ENCODE measurements at regions not wholly inside any gene's neighbourhood (a gene's known extent, or its start where the extent isn't known, plus 50 kb on each side); places are given as distances from the start of the nearest gene placed in this dataset.

DNA sequence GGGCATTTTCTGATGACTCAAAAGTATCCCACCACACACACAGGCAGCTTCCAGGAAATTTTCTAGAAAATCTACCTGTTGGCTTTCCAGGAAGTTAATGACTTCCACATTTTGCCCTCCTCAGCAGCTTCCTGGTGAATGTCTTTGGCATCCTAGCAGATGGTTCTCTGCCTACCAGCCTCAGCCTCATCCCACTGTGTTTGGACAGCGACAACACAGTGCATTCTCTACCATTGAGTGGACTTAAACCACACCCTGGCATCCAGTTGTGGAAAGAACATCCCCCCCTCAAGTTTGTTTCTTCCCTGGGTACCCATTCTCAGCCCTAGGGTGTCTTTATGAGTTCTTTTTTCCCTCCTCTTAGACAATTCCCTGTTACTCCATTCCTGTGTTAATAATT lies 50.8 kb upstream of the GADL1 start:
- no peak for DNase-seq

DNA sequence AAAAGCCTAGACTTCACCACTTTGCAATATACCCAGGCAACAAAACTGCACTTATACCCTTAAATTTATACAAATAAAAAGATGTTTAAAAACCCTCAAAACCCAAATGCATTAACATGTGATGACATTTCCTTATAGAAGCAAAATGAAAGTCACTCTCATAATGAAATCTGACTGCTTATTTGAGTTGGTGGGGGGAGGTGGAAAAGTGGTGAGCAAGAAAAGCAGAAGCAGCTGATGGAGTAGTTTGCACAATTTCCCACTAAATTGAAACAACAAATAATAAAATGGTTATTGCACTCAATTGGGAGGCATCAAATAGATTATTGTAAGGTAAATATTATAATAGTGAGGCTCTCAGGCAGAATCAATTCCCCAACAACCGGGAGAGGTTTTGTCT lies 54.0 kb upstream of the GADL1 start:
- no peak for DNase-seq

DNA sequence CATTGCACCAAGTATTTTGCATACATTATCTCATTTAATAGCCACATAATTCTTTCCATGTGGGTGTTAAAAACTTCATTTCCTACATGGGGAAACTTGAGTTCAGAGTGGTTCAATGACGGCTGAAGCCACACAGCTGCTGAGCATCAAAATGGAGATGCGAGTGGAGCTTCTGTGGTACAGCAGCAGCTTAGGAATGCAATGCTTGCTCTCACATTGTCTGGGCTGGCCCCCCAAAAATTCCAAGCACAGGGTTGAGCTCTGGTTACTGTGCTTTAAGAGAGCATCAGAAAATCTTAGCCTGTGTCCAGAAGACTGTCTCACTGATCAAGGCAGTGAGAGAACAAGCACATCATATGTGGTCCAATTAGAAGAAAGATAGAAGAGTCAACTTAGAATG lies 57.4 kb upstream of the GADL1 start:
- DNase-seq = no peak

DNA sequence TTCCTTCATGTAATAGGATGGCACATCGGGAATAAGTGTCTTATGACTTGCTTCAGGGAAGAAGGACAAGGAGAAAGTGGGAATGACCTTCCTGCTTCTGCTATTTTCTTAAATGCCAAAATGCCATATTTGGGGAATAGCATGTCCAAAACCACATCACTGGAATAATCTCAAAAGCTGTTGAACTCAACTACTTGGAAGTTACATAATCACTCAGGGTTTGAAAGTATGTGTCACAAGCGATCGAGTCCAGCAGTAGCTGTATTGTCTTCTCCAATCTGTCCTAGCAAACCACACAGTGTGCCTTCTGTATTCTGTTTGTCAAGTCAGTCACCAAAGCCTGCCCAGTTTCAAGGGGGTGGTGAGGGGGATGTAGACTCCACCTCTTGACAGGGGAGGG lies 58.3 kb upstream of the GADL1 start:
- no peak for DNase-seq

DNA sequence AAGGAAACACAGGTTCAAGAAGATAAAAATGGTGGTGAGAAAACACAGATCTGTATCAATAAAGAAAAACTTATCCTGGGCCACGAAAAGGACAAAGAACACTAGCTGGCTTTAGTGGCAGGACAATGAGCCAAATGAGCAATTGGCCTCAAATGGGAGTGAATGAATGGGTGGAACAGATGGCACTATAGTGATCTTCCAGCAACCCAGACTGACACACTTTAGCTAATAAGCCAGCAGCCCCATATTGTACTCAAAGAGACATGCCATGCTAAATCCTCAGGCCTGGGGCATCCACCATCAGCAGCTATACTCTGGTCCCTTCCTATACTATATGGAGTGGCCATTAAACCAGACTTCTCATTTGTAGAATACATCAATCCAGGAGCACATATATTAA lies 60.0 kb upstream of the GADL1 start:
- no peak for DNase-seq

DNA sequence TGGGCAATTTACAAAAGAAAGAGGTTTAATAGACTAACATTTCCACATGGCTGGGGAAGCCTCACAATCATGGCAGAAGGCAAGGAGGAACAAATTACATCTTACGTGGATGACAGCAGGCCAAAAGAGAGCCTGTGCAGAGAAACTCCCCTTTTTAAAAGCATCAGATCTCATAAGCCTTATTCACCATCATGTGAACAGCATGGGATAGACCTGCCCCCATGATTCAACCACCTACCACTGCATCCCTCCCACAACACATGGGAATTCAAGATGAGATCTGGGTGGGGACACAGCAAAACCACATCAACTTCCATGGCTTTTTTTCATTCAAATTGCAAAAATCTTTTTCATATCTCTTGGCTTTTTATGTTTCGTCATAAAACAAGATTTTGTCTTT lies 67.6 kb upstream of the GADL1 start:
- no peak for DNase-seq

DNA sequence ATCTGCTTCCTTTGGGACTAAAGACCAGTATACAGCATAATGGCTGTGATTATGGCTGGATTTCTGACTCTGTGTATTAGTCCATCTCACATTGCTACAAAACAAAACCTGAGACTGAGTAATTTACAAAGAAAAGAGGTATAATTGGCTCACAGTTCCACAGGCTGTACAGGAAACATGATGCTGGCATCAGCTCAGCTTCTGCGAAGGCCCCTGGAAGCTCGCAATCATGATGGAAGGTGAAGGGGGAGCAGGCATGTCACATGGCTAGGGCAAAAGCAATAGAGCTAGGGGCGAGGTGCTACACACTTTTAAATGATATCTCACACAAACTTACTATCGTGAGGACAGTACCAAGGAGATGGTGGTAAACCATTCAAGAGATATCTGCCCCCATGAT lies 68.0 kb upstream of the GADL1 start:
- DNase-seq = no peak

DNA sequence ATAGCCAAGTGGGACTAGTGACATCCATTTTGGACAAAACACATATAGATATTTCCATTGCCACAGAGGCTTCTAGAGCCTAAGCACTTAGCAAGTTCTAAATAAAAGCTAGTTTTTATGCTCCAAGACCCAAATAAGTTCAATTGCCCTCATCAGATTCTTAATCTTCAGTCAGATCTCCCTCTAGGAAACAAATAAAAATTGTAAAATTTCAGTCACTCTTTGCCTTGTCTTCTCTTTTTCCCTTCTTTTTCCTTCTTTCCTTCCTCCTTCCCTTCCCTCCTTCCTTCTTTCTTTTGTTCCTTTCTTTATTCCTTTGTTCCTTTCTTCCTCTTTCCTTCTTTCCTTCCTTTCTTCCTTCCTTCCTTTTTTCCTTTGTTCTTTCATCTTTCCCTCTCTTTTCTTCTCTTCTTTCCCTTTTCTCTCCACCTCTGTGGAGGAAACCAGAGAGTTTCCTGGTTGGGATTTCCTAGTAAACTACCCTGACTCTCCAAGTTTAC lies 68.8 kb upstream of the GADL1 start:
- DNase-seq = no peak

DNA sequence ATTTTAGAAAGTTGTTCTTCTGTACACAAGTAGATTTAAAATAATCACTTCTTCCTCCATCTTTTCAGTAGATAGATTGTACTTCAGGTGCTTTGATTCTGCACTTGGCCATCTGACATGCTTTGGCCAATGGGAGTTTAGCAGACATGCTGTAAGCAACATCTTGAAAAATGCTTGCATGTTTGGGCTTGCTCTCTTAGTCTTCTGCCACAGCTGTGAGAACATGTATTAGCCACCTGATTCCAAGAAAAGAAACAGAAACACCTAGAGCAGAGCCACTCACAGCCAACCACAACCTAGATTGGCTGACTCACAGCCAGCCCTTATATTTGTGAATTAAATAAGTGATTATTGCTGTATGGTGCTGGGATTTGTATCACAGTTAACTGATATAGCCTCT lies 70.2 kb upstream of the GADL1 start:
- DNase-seq = no peak

DNA sequence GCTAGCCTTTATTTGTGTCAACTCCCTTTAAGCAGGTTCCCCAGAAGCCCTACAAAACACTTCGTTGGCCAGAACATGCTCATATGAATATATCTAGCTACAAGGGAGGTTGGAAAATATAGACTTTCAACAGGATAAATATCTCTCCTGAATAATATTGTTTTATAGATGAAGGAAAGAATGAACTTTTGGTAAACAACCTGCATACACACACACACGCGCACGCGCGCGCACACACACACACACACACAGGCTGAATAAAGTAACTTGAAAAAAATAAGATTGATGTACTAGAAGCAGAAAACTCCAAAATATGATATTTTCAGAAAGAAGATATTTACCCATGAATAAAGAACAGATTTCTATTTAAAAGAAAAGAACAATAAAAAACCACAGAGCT lies 72.4 kb upstream of the GADL1 start:
- DNase-seq = no peak

DNA sequence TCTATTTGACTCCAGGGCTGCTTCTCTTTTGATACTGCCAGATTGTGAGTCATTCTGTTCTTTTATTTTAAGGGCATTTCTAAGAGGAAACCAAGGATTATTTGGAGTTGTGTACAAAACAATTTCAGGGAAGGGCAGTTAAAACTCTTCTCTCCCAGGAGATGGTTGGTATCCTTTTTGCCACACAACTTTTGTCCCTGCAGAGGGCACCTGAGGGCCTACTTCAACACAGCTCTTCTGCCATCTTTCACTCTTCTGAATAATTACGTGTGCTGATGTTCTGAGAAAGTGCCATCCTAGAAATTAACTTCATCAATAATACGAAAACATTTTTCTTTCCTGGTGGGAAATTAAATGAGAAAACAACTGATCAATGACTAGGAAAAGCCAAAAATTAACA lies 75.7 kb upstream of the GADL1 start:
- no peak for DNase-seq

DNA sequence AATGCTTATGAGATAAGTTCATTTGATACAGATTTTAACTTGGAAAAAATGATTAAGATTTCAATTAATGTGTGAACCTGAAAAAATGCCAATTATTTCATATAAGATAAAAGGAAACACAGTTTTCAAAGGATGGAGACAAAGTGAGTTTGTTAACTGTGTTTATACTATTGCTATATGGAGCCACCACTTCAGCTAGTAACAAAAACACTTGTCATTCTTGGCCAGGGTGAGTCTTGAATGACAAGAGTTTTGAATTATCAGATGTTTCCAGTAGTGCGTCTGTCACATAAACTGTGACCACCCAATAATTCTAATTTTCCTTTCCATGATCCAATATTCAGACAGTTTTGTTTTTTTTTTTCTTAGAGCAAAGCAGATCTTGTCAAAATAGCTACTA lies 78.0 kb upstream of the GADL1 start:
- no peak for DNase-seq

DNA sequence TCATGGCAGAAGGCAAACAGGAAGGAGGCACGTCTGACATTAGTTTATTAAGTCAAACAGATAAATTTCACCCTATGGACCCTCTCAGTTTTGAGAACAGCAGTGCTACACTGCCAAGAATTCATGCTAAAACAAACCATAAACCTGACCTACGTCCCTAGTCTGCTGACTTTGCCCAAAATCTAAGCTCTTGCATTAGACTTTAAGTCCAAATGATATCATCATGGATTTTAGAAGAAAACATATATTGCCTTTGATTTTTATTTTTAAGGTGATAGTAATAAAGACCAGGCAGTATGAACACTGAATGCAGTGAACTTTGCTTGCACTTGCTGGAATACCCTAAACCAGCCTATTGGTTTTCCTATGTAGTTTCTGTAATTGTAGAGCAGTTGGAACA lies 79.6 kb upstream of the GADL1 start:
- DNase-seq = no peak

DNA sequence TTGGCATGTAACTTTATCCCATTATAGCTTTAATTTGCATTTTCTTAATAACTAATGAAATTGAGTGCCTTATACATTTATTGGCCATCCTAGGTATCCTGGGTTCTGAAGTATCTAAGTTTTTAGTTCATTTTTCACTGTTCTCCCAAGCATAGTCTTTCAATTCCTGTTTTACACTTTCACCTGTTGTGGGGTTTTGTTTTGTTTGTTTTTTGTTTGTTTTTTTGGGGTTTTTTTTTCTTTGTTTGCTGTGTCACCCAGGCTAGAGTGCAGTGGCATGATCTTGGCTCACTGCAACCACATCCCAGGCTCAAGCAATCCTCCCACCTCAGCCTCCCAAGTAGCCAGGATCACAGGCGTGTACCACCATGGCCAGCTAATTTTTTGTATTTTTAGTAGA lies 83.1 kb upstream of the GADL1 start:
- DNase-seq = no peak

DNA sequence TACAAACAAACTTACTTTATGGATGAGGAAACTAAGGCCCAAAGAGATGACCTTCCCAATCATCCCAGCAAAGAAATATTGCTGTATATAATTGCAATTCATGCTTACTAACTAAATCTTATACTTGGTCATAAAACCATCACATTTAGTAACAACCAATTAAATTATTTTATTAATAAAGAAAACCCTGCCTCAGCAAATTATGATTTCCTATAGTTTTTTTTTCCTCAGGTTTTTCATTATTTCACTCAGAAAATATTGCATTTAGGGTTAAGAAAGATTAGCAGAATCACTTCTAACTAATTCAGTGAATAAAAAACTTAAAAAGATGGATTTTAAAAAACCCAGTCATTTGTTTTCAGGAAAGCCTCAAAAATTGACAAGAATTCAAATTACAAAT lies 86.5 kb upstream of the GADL1 start:
- no peak for DNase-seq

DNA sequence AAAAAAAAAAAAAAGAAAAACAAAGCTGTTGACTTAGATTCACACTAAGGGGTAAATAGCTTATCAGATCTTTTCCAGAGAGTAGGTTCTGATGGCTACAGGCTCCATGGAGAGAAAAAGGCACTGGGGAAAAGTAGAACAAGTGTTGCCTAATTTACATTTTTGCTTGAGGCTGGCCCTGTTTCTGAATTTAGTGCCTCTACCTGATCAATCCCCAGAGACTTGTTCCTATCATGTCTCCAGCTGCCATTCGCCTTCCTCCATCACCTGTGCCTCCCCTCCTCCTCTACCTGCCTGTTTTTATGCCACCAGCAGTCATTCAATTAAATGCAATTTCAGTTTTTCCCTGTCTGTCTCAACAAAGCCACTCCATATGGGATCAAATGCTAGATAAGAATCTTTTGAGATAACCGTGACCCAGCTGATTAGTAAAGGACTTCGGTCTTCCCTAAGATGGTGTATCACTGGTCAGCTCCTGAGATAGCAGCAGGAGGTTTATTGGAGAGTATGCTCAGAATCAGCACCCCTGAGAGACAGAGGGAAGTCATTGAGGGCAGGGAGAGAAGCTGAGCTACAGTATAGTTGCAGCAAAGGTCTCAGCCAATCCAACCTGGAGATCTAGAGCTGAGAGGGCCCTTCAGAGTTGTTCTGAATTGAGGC lies 88.1 kb upstream of the GADL1 start:
- no peak for DNase-seq

DNA sequence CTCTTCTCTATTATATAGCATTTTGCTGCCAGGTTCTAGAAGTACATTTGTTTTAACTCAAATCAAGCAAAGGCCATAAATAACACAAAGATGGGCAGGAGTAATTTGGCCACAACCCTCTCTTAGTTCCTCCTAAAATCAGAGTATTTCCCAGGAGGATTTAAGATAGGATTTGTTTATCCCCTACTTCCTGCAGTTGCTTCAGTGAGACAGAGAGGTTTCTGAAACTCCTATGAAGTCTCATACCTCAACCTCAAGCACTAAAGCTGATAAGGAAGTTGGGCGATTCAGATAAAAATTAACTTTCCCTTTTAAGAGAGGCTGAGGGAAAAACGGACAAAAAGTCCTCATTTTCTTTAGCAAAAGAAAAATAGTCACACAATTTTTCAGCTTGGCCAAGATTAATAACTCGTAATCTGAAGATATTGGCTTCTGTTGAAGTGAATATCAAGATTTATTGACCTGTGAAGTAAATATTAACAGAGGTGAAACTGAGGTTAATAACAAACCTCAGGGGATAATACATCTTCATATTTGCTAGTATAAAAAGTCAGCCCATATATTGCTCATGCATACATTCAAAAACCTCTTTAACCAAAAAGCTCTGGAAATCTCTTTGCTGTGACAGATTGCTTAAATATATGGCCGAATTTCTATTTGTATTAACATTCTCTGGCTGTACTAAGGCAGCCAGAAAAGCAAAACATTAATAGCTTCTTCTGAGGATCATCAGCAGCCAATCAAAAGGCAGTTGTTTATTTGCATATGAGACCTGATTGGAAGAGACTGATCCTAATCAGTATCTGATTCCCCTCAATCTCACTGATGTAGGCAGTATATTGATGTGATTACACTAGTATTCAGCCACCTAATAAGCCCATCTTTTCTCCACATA lies 90.6 kb upstream of the GADL1 start:
- no peak for DNase-seq

DNA sequence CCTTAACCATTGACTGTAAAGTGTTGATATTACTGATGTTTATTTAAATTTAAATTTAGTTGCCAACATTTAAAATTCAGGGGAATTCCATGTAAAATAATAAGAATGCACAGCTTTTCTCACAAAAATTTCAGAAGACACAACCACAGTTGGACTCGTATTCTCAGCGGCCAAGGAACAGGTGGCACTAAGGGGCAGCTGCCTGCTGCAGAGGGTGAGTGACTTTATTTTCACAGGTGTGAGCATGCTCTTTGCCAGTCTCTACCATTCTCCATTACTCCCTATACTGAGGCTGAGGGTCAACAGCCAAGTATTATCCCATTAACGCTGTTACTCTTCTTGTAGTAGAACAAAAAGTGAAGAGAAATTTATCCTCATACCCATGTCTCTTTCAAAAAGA lies 92.1 kb upstream of the GADL1 start:
- no peak for DNase-seq

DNA sequence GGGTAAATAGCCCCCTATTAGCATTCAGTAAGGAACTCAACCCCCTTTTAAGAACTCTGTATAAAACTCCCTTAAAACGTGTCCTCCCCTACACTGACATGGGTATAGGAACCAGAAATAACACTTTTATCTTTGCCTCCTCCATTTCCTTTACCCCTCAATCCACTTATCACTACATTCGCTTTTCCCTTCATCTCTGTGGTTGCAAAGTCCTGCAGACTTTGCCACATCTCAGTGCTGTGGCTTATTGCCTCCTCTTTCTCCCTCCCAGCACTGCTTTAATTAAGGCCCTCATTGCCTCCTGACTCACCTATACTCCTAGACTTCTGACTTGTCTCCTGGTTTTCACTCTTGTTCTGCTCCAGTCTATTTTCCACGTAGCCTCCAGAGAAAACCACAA lies 94.3 kb upstream of the GADL1 start:
- DNase-seq = no peak

DNA sequence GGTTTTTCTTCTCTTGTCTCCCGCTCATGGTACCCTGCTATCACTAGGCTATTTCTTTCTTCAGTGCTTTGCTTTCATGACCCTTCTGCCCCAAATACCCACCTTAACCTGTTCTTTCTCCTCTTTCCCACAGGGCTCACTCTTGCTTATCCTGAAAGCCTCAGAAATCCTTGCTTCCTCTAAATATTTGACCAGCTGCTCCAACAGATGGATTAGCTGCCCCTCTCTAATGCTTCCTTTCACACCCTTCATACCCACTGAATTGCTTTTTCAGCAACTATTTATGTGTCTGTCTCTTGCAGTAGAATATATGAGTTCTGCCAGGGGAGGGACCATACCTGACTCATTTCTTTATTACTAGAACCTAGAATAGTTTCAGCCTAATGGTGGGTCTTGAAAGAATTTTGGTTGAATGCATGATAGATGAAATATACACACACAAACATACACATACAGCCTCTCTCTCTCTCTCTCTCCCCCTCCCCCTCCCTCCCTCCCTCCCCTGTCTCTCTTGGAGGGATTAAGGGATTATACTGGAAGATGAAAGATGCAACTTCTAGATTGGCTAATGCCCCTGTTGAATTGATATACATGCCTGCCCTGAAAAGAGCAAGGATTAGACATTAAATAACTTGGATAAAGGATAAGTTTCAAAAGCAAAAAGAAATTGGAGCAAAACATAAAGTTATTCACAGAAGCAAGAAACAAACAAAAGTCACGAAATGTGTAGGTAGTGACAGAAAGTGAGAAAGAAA lies 95.0 kb upstream of the GADL1 start:
- DNase-seq = no peak

DNA sequence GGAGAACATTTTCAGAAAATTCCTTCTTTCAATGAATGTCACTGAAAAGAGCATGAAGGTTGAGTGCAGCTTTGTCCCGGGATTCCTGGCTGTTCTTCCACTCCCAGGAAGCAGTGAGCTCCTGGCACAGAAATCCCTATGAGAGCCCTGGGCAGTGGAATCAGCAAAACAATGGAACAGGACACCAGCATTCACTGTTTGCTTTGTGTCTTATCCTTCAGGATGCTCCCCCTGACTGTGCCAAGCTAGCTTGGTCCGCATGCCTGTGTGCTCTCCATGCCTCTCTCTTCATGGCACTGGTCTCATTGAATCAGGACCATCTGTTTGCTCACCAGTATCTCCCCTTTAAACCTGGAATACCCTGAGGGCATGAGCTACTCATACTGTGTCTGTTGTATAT lies 102.0 kb upstream of the GADL1 start:
- no peak for DNase-seq

DNA sequence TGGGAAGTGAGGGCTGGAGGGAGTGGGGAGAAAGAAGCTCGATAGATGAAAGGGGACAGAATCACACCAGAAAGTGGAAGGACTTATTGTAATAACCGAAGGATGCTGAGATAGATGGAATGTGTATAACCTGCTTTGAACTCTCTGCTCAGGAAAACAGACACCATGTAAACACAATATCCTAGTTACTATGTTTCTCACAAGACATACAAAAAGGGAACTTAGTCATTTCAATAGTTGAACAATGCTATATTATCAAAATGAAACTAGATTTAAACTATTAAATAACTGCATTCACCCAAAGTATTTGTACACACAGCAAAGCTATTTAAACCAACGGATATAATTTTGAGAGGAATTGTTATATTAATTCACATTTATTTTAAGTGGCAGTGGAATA lies 108.3 kb upstream of the GADL1 start:
- DNase-seq = no peak

DNA sequence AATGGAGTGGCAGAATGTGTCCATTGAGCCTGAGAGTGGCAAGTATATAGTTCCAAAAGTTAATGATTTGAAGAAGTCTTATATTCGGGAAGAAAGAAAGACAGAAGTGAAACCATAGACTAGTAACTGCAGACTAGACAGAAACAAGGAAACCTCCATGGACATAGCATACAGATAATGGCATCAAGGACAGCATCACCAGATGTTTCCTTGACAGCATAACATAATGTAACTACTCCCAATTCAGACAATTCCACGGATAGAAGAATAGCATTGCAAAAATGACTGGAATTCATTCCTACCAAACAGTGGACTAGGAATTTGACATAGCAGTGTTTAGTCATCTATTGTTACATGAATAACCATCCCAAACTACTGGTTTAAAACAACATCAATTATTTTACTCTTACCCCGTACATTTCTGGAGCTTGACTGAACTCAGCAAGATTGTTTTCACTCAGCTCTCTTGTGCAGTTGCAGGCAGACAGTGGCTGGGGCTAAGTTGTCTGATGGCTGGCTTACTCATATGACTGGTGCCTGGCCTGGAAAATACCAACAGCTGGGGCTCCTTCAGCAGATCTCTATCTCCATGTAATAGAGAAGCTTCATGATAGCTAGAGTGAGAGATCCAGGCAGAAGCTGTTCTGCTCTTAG lies 109.7 kb upstream of the GADL1 start:
- DNase-seq = no peak
